Posterior vena cava (tissue), 2 donors: ENCODE measurements at regions not wholly inside any gene's neighbourhood (a gene's known extent, or its start where the extent isn't known, plus 50 kb on each side); places are given as distances from the start of the nearest gene placed in this dataset.

Experiments
- DNase-seq: peaks from one replicate; pipeline ENCODE4 v3.0.0-alpha.2; 2020; ENCODE audit warnings: low spot score
- intact Hi-C, 2 donors: fragments of 100-400 bp; cut with DNase I; formaldehyde crosslinking; loops; one replicate each; pipeline versions ENCODE4 v1.14.1 to v1.14.2; 2022 to 2023
- donor health status: DM: yes; HTN: yes; CAD: no.
- donor health status: DM: yes; HTN: yes; CAD: no.

DNA sequence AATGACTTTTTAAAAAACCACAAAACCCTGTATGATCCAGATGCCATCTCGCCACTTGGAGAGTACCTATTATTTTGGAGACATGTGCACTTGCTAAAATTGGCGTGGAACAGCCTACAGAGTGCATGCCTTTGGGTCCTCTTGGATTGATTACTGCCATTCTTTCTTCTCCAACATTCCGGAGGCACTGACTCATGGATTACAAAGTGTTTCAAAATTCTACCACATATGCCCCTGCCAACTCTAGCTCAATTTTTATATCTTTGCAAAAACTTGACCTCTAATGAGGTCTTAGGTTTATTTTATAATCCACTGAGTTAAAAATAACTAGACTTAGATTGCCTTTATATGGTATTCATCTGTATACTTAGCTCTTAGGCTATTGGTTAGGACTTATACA, 55.8 kb upstream of the KIF5B start:
- no peak for DNase-seq
- intact Hi-C loops, result no loop called here

DNA sequence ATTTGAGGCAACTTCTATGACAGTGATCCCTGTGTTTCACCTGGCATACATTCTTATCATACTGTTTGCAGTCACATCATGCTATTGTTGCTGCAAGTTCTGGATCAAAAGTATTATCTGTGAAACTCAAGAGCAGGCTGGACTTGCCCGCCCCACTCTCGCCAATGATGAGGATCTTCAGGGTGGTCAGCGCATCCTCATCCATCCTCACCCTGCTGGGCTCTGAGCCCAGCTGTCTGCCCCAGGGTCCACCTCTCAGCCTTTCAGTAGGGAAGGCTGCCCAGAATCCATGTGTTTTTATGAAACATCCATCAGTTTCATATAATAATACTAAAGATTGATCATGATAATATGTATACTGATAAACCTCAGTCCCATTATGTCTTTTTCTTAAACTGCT, 55.4 kb upstream of the KIF5B start:
- no peak for DNase-seq
- intact Hi-C loops, result no loop called here

DNA sequence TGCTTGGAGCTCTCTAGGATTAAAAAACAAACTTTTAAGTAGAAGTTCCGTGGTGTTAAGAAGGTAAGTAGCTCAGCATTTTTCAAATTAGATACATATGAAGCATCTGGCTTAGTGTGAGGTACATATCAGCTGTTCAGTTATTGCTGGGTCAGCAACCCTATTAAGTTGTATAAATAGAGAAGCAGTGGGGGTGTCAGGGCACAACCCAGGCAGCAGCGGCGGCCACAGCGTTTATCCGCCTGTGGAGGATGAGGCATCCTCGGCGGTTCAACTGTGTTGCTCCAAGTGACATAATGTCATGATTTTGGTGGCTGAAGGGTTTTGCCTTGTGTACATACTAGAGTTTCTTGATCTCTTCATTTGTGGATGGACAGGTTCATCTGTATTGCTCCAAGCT, 54.6 kb upstream of the KIF5B start:
- intact Hi-C loops, result no loop called here

DNA sequence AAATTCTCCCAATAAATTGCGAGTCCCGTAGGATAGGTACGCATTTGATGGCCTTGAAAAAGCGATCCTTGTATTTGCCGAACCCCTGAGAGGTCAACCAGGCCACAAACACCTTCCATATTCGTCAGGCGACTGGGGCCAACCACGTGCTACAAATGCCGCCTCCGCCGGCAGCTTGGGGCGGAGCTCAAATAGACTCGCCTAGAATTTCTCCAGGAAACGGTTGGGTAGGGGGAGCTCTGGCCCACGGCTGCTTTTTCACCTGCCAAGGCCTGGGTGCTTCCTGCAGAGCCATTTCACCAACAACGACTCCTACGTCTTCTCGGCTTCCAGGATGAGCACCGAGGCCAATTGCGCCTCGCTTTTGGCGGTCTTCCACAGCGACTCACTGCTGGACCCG, 53.4 kb upstream of the KIF5B start:
- intact Hi-C loops, result no loop called here
- DNase-seq, result no peak

More for the DNA sequence above, 54.6 kb upstream of the KIF5B start:
- no peak for DNase-seq
